H1 (cell line): ENCODE measurements at regions not wholly inside any gene's neighbourhood (a gene's known extent, or its start where the extent isn't known, plus 50 kb on each side); places are given as distances from the start of the nearest gene placed in this dataset.
A peak's percentile ranks its signal among the peaks of the same experiment; 100 is the strongest.
"Not testable (repeated sequence)": the region's sequence is repeated elsewhere in the genome, so short reads cannot be mapped to it uniquely, and the experiment has no call there.

Source experiments
- CTCF ChIA-PET: fragments of 300-600 bp; sonication (Branson Sonifier 250); formaldehyde crosslinking; loops from one replicate; lab custom pipeline; 2021; ENCODE audit not compliant: partially characterized antibody; lab: Charles Lee
- POLR2A ChIA-PET: fragments of 300-600 bp; sonication (Branson Sonifier 250); formaldehyde crosslinking; loops from one replicate; lab custom pipeline; 2021; ENCODE audit warnings: inconsistent platforms; ENCODE audit not compliant: partially characterized antibody; lab: Charles Lee
- DNase-seq, 2 experiments: peaks; one replicate each; pipeline versions ENCODE4 v3.0.0 to v3.0.0-alpha.2; 2010 to 2022; ENCODE audit warnings: low spot score in 2 of 2, low read depth in 1 of 2, mixed read lengths in 1 of 2
- FAIRE-seq: peaks from 2 replicates; lab custom pipeline; 2011; peaks lifted over from hg19 to GRCh38; lab: Jason Lieb, UNC
- H2AFZ ChIP-seq: 2 replicates; pipeline ENCODE4 v1.8.1; 2012; ENCODE audit warnings: low read length, inconsistent platforms
- H2AK5ac ChIP-seq: 2 replicates; pipeline ENCODE4 v1.6.1; 2013; ENCODE audit warnings: low read depth, low read length
- H2BK120ac ChIP-seq: replicated peaks from 2 replicates; pipeline ENCODE3; 2013; ENCODE audit warnings: low read depth, low read length, inconsistent platforms
- H2BK12ac ChIP-seq: 2 replicates; pipeline ENCODE4 v1.6.1; 2013; ENCODE audit warnings: low read depth, low read length
- H2BK15ac ChIP-seq: 2 replicates; pipeline ENCODE4 v1.6.1; 2013; ENCODE audit warnings: low read length
- H2BK20ac ChIP-seq: 2 replicates; pipeline ENCODE4 v1.6.1; 2013; ENCODE audit warnings: low read length
- H2BK5ac ChIP-seq: 2 replicates; pipeline ENCODE4 v1.6.1; 2013; ENCODE audit warnings: low read depth, low read length
- H3K14ac ChIP-seq: 2 replicates; pipeline ENCODE4 v1.6.1; 2013; ENCODE audit warnings: inconsistent platforms; ENCODE audit not compliant: insufficient read length
- H3K18ac ChIP-seq: 2 replicates; pipeline ENCODE4 v1.6.1; 2013; ENCODE audit warnings: low read length; ENCODE audit errors: extremely low read depth
- H3K23ac ChIP-seq: 2 replicates; pipeline ENCODE4 v1.6.1; 2013; ENCODE audit warnings: inconsistent platforms; ENCODE audit not compliant: insufficient read length
- H3K23me2 ChIP-seq: 2 replicates; pipeline ENCODE4 v1.6.1; 2013; ENCODE audit warnings: low read depth, low read length
- H3K27ac ChIP-seq: 2 replicates; pipeline ENCODE4 v1.6.1; 2011; ENCODE audit warnings: low read depth, low read length, inconsistent platforms
- H3K27me3 ChIP-seq, 4 experiments: replicated peaks in 1 of 4; 1 replicate in 1 of 4; 2 replicates in 3 of 4; pipeline versions ENCODE4 v1.6.1 to v1.8.1; 2011 to 2013; ENCODE audit warnings: low read length in 3 of 4, mild to moderate bottlenecking in 3 of 4, inconsistent platforms in 2 of 4, mixed read lengths in 2 of 4, moderate library complexity in 1 of 4; ENCODE audit not compliant: control insufficient read depth in 3 of 4, insufficient read depth in 3 of 4; ENCODE audit errors: extremely low read depth in 1 of 4
- H3K36me3 ChIP-seq, 4 experiments: 2 replicates each; pipeline versions ENCODE4 v1.6.1 to v1.8.1; 2011 to 2013; ENCODE audit warnings: mild to moderate bottlenecking in 4 of 4, low read length in 3 of 4, moderate library complexity in 2 of 4, control low read depth in 1 of 4, inconsistent platforms in 1 of 4; ENCODE audit not compliant: insufficient read depth in 4 of 4, control insufficient read depth in 2 of 4
- H3K4ac ChIP-seq: replicated peaks from 2 replicates; pipeline ENCODE3; 2013; ENCODE audit warnings: low read length, low read depth, mixed read lengths, inconsistent platforms; ENCODE audit not compliant: insufficient read length
- H3K4me1 ChIP-seq, 4 experiments: replicated peaks in 1 of 4; 1 replicate in 1 of 4; 2 replicates in 3 of 4; pipeline versions ENCODE4 v1.6.1 to v1.8.1; 2011 to 2013; ENCODE audit warnings: low read length in 3 of 4, inconsistent platforms in 2 of 4, mixed read lengths in 1 of 4; ENCODE audit not compliant: insufficient read depth in 4 of 4, control insufficient read depth in 3 of 4
- H3K4me2 ChIP-seq, 2 experiments: 2 replicates each; pipeline versions ENCODE4 v1.6.1 to v1.8.1; 2011 to 2013; ENCODE audit warnings: low read depth in 2 of 2, low read length in 2 of 2, control low read depth in 1 of 2, inconsistent platforms in 1 of 2, mild to moderate bottlenecking in 1 of 2; ENCODE audit not compliant: insufficient read depth in 1 of 2
- H3K4me3 ChIP-seq, 4 experiments: fragments of 200-600, 300-600 bp in 1 of 4; sonication (generic), shearing (Covaris generic), sonication (Bioruptor Twin) in 1 of 4; 2 replicates each; pipeline versions ENCODE4 v1.5.1 to v1.8.1; 2011 to 2016; ENCODE audit warnings: low read length in 4 of 4, low read depth in 3 of 4, control low read depth in 2 of 4, inconsistent platforms in 2 of 4, mild to moderate bottlenecking in 2 of 4, mixed read lengths in 1 of 4, moderate library complexity in 1 of 4; ENCODE audit not compliant: insufficient read depth in 2 of 4; ENCODE audit errors: extremely low read depth in 1 of 4
- H3K56ac ChIP-seq: replicated peaks from 2 replicates; pipeline ENCODE3; 2013; ENCODE audit warnings: low read depth, mild to moderate bottlenecking, mixed read lengths, low read length, inconsistent platforms; ENCODE audit not compliant: insufficient read length
- H3K79me1 ChIP-seq: 2 replicates; pipeline ENCODE4 v1.6.1; 2013; ENCODE audit warnings: low read depth, low read length, control low read depth
- H3K79me2 ChIP-seq, 2 experiments: 2 replicates each; pipeline versions ENCODE4 v1.6.1 to v1.8.1; 2012 to 2013; ENCODE audit warnings: low read length in 2 of 2, mild to moderate bottlenecking in 2 of 2, inconsistent platforms in 1 of 2; ENCODE audit not compliant: insufficient read depth in 2 of 2, control insufficient read depth in 1 of 2
- H3K9ac ChIP-seq, 4 experiments: replicated peaks in 1 of 4; 1 replicate in 1 of 4; 2 replicates in 3 of 4; pipeline versions ENCODE4 v1.6.1 to v1.8.1; 2011 to 2013; ENCODE audit warnings: low read depth in 3 of 4, low read length in 3 of 4, control low read depth in 2 of 4, mild to moderate bottlenecking in 2 of 4, moderate library complexity in 2 of 4, inconsistent platforms in 1 of 4; ENCODE audit errors: extremely low read depth in 1 of 4
- H3K9me3 ChIP-seq, 2 experiments: 2 replicates each; pipeline versions ENCODE4 v1.6.1 to v1.8.1; 2012 to 2013; ENCODE audit warnings: mild to moderate bottlenecking in 2 of 2, moderate library complexity in 2 of 2, control low read depth in 1 of 2, inconsistent platforms in 1 of 2, low read depth in 1 of 2, low read length in 1 of 2, mixed read lengths in 1 of 2; ENCODE audit not compliant: insufficient read depth in 2 of 2
- H4K20me1 ChIP-seq, 2 experiments: replicated peaks in 1 of 2; 2 replicates each; pipeline versions ENCODE3 to v1.8.1; 2011 to 2013; ENCODE audit warnings: inconsistent platforms in 2 of 2, low read length in 2 of 2, mild to moderate bottlenecking in 1 of 2; ENCODE audit not compliant: insufficient read depth in 2 of 2, control insufficient read depth in 1 of 2
- H4K5ac ChIP-seq: 2 replicates; pipeline ENCODE4 v1.6.1; 2013; ENCODE audit warnings: low read length, low read depth, mixed read lengths, inconsistent platforms; ENCODE audit not compliant: insufficient read length
- H4K8ac ChIP-seq: 2 replicates; pipeline ENCODE4 v1.8.0; 2013; ENCODE audit warnings: mild to moderate bottlenecking, moderate library complexity, low read length, inconsistent platforms; ENCODE audit not compliant: insufficient read depth; ENCODE audit errors: extremely low read depth
- H4K91ac ChIP-seq: replicated peaks from 2 replicates; pipeline ENCODE3; 2013; ENCODE audit warnings: low read length, mixed read lengths, inconsistent platforms; ENCODE audit not compliant: insufficient read length
- EP300 ChIP-seq, 2 experiments: IDR thresholded peaks; 1 replicate in 1 of 2; 2 replicates in 1 of 2; pipeline ENCODE4 v1.6.1; 2011 to 2012; ENCODE audit warnings: low read depth in 2 of 2, low read length in 2 of 2, mild to moderate bottlenecking in 2 of 2, borderline replicate concordance in 1 of 2, inconsistent platforms in 1 of 2, moderate library complexity in 1 of 2
- WGBS, 2 experiments: shearing (Covaris generic) in 1 of 2; methylation state at CpG; one replicate each; pipeline versions ENCODE4 v1.1.6 to v1.1.7; 2013 to 2015; ENCODE audit warnings: low lambda C conversion rate in 2 of 2, mixed read lengths in 2 of 2, inconsistent platforms in 1 of 2, low coverage in 1 of 2, missing lambda C conversion rate in 1 of 2; ENCODE audit not compliant: insufficient replicate concordance in 2 of 2, insufficient coverage in 1 of 2, insufficient read length in 1 of 2; ENCODE audit errors: extremely low coverage in 1 of 2, missing lambda C conversion rate in 1 of 2; 5-methylcytosine and 5-hydroxymethylcytosine counted together

- H2BK5ac ChIP-seq, H3K23ac ChIP-seq, H3K9ac ChIP-seq, H3K4me2 ChIP-seq, H3K36me3 ChIP-seq, DNase-seq, H3K79me2 ChIP-seq, H3K14ac ChIP-seq, H2BK12ac ChIP-seq, H4K20me1 ChIP-seq, H3K4ac ChIP-seq, H4K8ac ChIP-seq, POLR2A ChIA-PET, FAIRE-seq, H3K56ac ChIP-seq, H2AK5ac ChIP-seq, H3K4me1 ChIP-seq, H2BK15ac ChIP-seq, H3K27me3 ChIP-seq, H3K79me1 ChIP-seq, H2BK20ac ChIP-seq, H4K5ac ChIP-seq, H3K23me2 ChIP-seq, H3K18ac ChIP-seq, H3K4me3 ChIP-seq, H4K91ac ChIP-seq, CTCF ChIA-PET, H3K9me3 ChIP-seq, H3K27ac ChIP-seq, H2BK120ac ChIP-seq, H2AFZ ChIP-seq: not testable (repeated sequence)
- 90% methylated on average over 6 of the region's 6 CpGs; no CpG with 5 or more reads in 1 of the 2 experiments for WGBS, 2 experiments
- TF ChIP-seq EP300 (IDR thresholded peaks at IDR 0.05; ENCODE audit: borderline replicate concordance in 1 of 2, low read depth in 2 of 2, low read length in 2 of 2), result peak in 1 of 2 experiments; percentile 73; a peak in 1 of 3 replicates
These were observed 282.5 kb upstream of the TACR3 start for GRCh38 chr4:104002318-104002717.
